ENCODE measurements at regions not wholly inside any gene's neighbourhood (a gene's known extent, or its start where the extent isn't known, plus 50 kb on each side); places are given as distances from the start of the nearest gene placed in this dataset.
A peak's percentile ranks its signal among the peaks of the same experiment; 100 is the strongest.

DNA sequence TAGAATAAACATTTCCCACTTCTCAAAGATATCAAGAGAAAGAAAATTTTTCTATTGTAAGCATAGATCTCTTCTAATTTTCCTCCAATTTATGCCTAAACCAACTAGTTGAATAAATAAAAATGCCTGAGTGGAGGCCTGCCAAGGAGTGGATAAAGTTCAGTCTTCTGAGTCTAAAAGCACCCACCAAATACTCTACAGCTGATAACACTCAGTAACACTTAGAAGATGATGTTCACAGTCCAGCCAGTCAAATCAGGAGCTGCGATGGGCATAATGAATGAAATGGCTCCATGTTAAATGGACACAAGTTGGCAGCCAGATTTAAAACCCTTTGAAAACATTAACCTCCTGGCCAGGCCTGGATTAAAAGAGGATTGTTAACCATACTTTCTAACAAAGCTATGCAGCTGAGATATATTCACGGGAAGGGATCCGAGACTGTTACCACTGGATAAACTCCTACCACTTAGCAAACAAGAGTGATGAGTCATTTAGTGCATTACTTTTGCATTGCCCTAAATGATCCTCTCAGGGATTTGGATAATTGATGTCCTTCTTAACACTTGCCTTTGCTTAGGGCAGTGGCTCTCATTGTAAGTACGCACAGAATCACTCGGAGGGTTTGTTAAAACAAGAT lies 63.7 kb upstream of the CCDC112 start:
- Histone ChIP-seq H3K18ac (ENCODE audit: insufficient read length, low read depth, low read length) (no peak overlapping the region), H3K27me3 (ENCODE audit: insufficient read depth, low read length) (no peaks in the 10 kb centered on the region), H3K4me2 (ENCODE audit: insufficient read depth, insufficient read length, low read length) (no peak overlapping the region), H3K79me2 (ENCODE audit: insufficient read depth, low read length) (no peaks in the 10 kb centered on the region), H3K23me2 (ENCODE audit: insufficient read length, low read depth, low read length, poor library complexity, severe bottlenecking) (no peaks in the 10 kb centered on the region), H4K91ac (ENCODE audit: insufficient read length, low read depth, low read length) (no peak overlapping the region), H3K9me3 (ENCODE audit: control insufficient read depth, low read depth, low read length) (no peaks in the 10 kb centered on the region), H3K27ac (ENCODE audit: insufficient read length, low read depth, low read length) (no peak overlapping the region), H2BK15ac (ENCODE audit: low read depth, low read length) (no peak overlapping the region), H3K23ac (ENCODE audit: insufficient read length, low read depth, low read length) (no peak overlapping the region), H3K56ac (ENCODE audit: insufficient read length, low read depth, low read length) (no peak overlapping the region), H2AK5ac (ENCODE audit: insufficient read length, low read length) (no peak overlapping the region), H3T11ph (ENCODE audit: low read length) (no peak overlapping the region), H4K5ac (ENCODE audit: insufficient read length, low read depth, low read length) (no peak overlapping the region), H3K14ac (ENCODE audit: insufficient read depth, low read length) (no peak overlapping the region), H3K79me1 (ENCODE audit: insufficient read depth, low read depth, low read length, poor library complexity, severe bottlenecking) (no peaks in the 10 kb centered on the region), H4K20me1 (ENCODE audit: control insufficient read depth, insufficient read depth, insufficient read length) (no peaks in the 10 kb centered on the region), H3K4ac (ENCODE audit: low read depth, low read length) (no peak overlapping the region), H2BK120ac (ENCODE audit: low read depth, low read length, poor library complexity, severe bottlenecking) (no peak overlapping the region), H2BK5ac (ENCODE audit: insufficient read length, low read length) (no peak overlapping the region), H2BK12ac (ENCODE audit: insufficient read length, low read depth, low read length) (no peak overlapping the region), H2AFZ (ENCODE audit: low read length) (no peak overlapping the region), H4K8ac (replicated peaks; ENCODE audit: insufficient read length, low read depth, low read length) (no peak overlapping the region), H3K4me1 (ENCODE audit: insufficient read depth, low read length) (no peaks in the 10 kb centered on the region; the same call in 1 of the 2 replicates), H2BK20ac (ENCODE audit: low read depth, low read length, poor library complexity, severe bottlenecking) (no peak overlapping the region), H3K9ac (ENCODE audit: extremely low read depth, insufficient read length, low read length) (no peak overlapping the region)
- TF ChIP-seq CTCF (conservative IDR thresholded peaks at IDR 0.05) = no peak
- Mint-ChIP-seq H3K27me3 (ENCODE audit: low read depth) (no peaks in the 10 kb centered on the region), H3K4me1 (peaks cover 39% of the 10 kb centered on the region in 2 experiments), H3K9me3 (0 out of 5 replicates have a peak, but pooled peaks cover 0 to 3% of the 10 kb centered on the region in 2 experiments), H3K4me3 (no peak overlapping the region), H3K27ac (peak overlapping the region in 1 of 3 experiments; percentile 42; a peak in 1 of 7 replicates), H3K36me3 (ENCODE audit: insufficient read depth in 1 of 3, low read depth in 3 of 3) (peaks cover 0 to 4% (median 4%) of the 10 kb centered on the region in 3 experiments; a peak in 2 of 7 replicates)
- no CpG with 5 or more reads among the region's 5 CpGs for WGBS (ENCODE audit: extremely low coverage, insufficient read length, low lambda C conversion rate)
- no peak for DNase-seq
